ENCODE measurements at regions not wholly inside any gene's neighbourhood (a gene's known extent, or its start where the extent isn't known, plus 50 kb on each side); places are given as distances from the start of the nearest gene placed in this dataset.

DNA sequence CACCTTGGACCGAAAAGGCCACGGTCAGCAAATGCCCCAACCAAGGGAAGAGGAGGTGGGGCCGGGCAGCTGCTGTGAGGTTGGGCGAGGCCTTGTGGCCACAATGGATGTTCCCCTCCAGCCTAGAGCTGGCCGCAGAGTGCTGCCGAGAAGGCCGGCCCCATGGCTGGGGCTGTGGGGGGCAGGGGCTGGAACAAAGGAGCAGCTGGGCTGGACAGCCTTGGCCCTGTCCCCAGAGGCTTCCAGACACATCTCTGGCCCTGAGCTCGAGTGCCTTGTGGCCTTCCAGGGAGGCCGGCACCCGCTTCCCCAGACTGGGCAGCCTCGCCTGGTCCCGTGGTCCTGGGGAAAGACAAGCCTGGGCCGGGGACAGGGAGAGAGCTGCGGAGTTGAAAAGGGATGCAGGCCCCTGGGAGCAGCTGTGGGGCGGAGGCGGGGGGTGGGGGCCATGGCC lies 88.0 kb downstream of the PDGFA start:
- peaks cover 0 to 7% (median 4%) of the 10 kb centered on the region in 3 donors for H3K27me3 Mint-ChIP-seq (ENCODE audit: low read depth in 3 of 3)

DNA sequence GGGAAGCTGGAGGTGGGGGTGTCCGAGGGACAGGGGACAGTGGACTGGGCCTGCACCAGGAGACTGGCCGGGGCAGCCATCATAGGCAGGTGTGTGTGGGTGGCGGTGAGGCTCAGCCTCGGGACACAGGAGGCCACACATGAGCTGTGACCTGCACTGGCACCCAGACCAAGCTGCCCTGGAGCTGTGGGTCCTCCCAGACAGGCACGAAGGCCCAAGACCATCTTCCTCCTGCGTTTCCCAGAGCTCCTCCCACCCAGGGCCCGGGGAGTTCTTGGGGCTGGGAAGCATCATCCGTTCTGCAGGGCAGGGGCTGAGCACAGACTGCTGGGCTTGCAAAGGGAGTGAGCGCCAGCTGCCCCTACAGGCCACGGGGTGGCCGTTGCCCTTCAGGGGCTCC lies 87.4 kb downstream of the PDGFA start:
- Mint-ChIP-seq H3K9me3 (peaks cover 0 to 7% (median 1%) of the 10 kb centered on the region in 7 donors), H3K4me3 (no peak overlapping the region), H3K27me3 (ENCODE audit: low read depth in 3 of 3) (peaks cover 0 to 7% (median 4%) of the 10 kb centered on the region in 3 donors), H3K4me1 (peaks cover 11% of the 10 kb centered on the region), H3K36me3 (no peaks in the 10 kb centered on the region), H3K27ac (no peak overlapping the region)
- TF ChIP-seq, protein P1, sequence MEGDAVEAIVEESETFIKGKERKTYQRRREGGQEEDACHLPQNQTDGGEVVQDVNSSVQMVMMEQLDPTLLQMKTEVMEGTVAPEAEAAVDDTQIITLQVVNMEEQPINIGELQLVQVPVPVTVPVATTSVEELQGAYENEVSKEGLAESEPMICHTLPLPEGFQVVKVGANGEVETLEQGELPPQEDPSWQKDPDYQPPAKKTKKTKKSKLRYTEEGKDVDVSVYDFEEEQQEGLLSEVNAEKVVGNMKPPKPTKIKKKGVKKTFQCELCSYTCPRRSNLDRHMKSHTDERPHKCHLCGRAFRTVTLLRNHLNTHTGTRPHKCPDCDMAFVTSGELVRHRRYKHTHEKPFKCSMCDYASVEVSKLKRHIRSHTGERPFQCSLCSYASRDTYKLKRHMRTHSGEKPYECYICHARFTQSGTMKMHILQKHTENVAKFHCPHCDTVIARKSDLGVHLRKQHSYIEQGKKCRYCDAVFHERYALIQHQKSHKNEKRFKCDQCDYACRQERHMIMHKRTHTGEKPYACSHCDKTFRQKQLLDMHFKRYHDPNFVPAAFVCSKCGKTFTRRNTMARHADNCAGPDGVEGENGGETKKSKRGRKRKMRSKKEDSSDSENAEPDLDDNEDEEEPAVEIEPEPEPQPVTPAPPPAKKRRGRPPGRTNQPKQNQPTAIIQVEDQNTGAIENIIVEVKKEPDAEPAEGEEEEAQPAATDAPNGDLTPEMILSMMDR (IDR thresholded peaks at IDR 0.05), result no peak
- no peak for DNase-seq
- 94% methylated on average over 10 of the region's 11 CpGs for WGBS (ENCODE audit: insufficient coverage)
- no peaks in the 10 kb centered on the region for H3K36me3 ChIP-seq (replicated peaks in 1 of 2; ENCODE audit: control insufficient read depth in 1 of 2, insufficient read depth in 2 of 2, low read length in 2 of 2)
- H3K9me3 ChIP-seq (replicated peaks in 1 of 2; ENCODE audit: control insufficient read depth in 1 of 2, insufficient read depth in 1 of 2, low read length in 2 of 2), result no peaks in the 10 kb centered on the region
- no peaks in the 10 kb centered on the region for H3K27me3 ChIP-seq (ENCODE audit: control insufficient read depth in 2 of 2, insufficient read depth in 2 of 2, low read length in 2 of 2)
- no peaks in the 10 kb centered on the region for H3K79me2 ChIP-seq (ENCODE audit: insufficient read depth, low read length)
- no peak overlapping the region for H3K9ac ChIP-seq (ENCODE audit: insufficient read depth, low read length, poor library complexity, severe bottlenecking)
- intact Hi-C loops (cut with micrococcal nuclease), result no loop called here
- no peak overlapping the region for H3K27ac ChIP-seq (ENCODE audit: low read depth in 1 of 2, low read length in 2 of 2)
- no peak overlapping the region for H3K4me3 ChIP-seq (replicated peaks in 1 of 3; ENCODE audit: low read depth in 2 of 3, low read length in 3 of 3)
- H4K20me1 ChIP-seq (ENCODE audit: insufficient read depth, low read length), result no peaks in the 10 kb centered on the region
- H3K4me1 ChIP-seq (ENCODE audit: control insufficient read depth in 1 of 2, insufficient read depth in 2 of 2, low read length in 2 of 2), result peaks cover 0 to 5% of the 10 kb centered on the region in 2 donors
- H3K4me2 ChIP-seq (replicated peaks; ENCODE audit: extremely low read depth, low read length, poor library complexity, severe bottlenecking), result no peak overlapping the region
- no peak overlapping the region for H2AFZ ChIP-seq (ENCODE audit: insufficient read depth, low read depth, low read length, poor library complexity, severe bottlenecking)

More for the DNA sequence above, 88.0 kb downstream of the PDGFA start:
- TF ChIP-seq, protein P1 (IDR thresholded peaks at IDR 0.05), result no peak
- Histone ChIP-seq H3K27ac (ENCODE audit: low read depth in 1 of 2, low read length in 2 of 2) (no peak overlapping the region), H3K4me3 (replicated peaks in 1 of 3; ENCODE audit: low read depth in 2 of 3, low read length in 3 of 3) (no peak overlapping the region), H3K27me3 (ENCODE audit: control insufficient read depth in 2 of 2, insufficient read depth in 2 of 2, low read length in 2 of 2) (no peaks in the 10 kb centered on the region), H3K36me3 (replicated peaks in 1 of 2; ENCODE audit: control insufficient read depth in 1 of 2, insufficient read depth in 2 of 2, low read length in 2 of 2) (no peaks in the 10 kb centered on the region), H3K9me3 (replicated peaks in 1 of 2; ENCODE audit: control insufficient read depth in 1 of 2, insufficient read depth in 1 of 2, low read length in 2 of 2) (no peaks in the 10 kb centered on the region), H2AFZ (ENCODE audit: insufficient read depth, low read depth, low read length, poor library complexity, severe bottlenecking) (no peak overlapping the region), H3K9ac (ENCODE audit: insufficient read depth, low read length, poor library complexity, severe bottlenecking) (no peak overlapping the region), H3K4me1 (ENCODE audit: control insufficient read depth in 1 of 2, insufficient read depth in 2 of 2, low read length in 2 of 2) (peaks cover 0 to 5% of the 10 kb centered on the region in 2 donors), H4K20me1 (ENCODE audit: insufficient read depth, low read length) (no peaks in the 10 kb centered on the region), H3K4me2 (replicated peaks; ENCODE audit: extremely low read depth, low read length, poor library complexity, severe bottlenecking) (no peak overlapping the region), H3K79me2 (ENCODE audit: insufficient read depth, low read length) (no peaks in the 10 kb centered on the region)
- Mint-ChIP-seq H3K9me3 (peaks cover 0 to 7% (median 1%) of the 10 kb centered on the region in 7 donors), H3K4me1 (peaks cover 11% of the 10 kb centered on the region), H3K36me3 (no peaks in the 10 kb centered on the region), H3K4me3 (no peak overlapping the region), H3K27ac (no peak overlapping the region)
- 94% methylated on average over 13 of the region's 16 CpGs for WGBS (ENCODE audit: insufficient coverage)
- intact Hi-C loops (cut with micrococcal nuclease), result no loop called here
- DNase-seq, result no peak

Measured in CD14-positive monocyte (primary cell).